ENCODE measurements at regions not wholly inside any gene's neighbourhood (a gene's known extent, or its start where the extent isn't known, plus 50 kb on each side); places are given as distances from the start of the nearest gene placed in this dataset.

GRCh38 chr5:4027088-4027734 lies 431.6 kb downstream of the IRX1 start:
- TF ChIP-seq SREBF2 (IDR thresholded peaks at IDR 0.05) (no peak), CTCF (IDR thresholded peaks at IDR 0.05) (no peak), EP300 (IDR thresholded peaks at IDR 0.05) (no peak), USF2 (IDR thresholded peaks at IDR 0.05) (no peak), CHD2 (IDR thresholded peaks at IDR 0.05; ENCODE audit: low read length, partially characterized antibody) (no peak), POLR2A (IDR thresholded peaks at IDR 0.05; ENCODE audit: low read length) (no peak), HDAC2 (IDR thresholded peaks at IDR 0.05) (no peak), E2F6 (IDR thresholded peaks at IDR 0.05; ENCODE audit: borderline replicate concordance, low read depth) (no peak)
